SK-N-SH treated with all-trans-retinoic acid at 6 μM for 48 hours (cell line): ENCODE measurements at regions not wholly inside any gene's neighbourhood (a gene's known extent, or its start where the extent isn't known, plus 50 kb on each side); places are given as distances from the start of the nearest gene placed in this dataset.
A peak's percentile ranks its signal among the peaks of the same experiment; 100 is the strongest.

Experiments
- BACH2 ChIP-seq: fragments of 250-450 bp; sonication (Bioruptor Pico); IDR thresholded peaks from 2 replicates; pipeline ENCODE4 v1.9.0; 2021; ENCODE audit warnings: mild to moderate bottlenecking, borderline replicate concordance
- ESRRG ChIP-seq: fragments of 250-450 bp; sonication (Bioruptor Pico); IDR thresholded peaks from 2 replicates; pipeline ENCODE4 v1.6.1; 2021; ENCODE audit warnings: mild to moderate bottlenecking
- GLIS3 ChIP-seq: fragments of 250-450 bp; sonication (Bioruptor Pico); IDR thresholded peaks from 2 replicates; pipeline ENCODE4 v1.5.0; 2020; ENCODE audit warnings: mild to moderate bottlenecking, moderate library complexity
- ISL1 ChIP-seq: fragments of 250-450 bp; sonication (Bioruptor Pico); IDR thresholded peaks from 2 replicates; pipeline ENCODE4 v2.1.2; 2022; ENCODE audit warnings: mild to moderate bottlenecking, moderate library complexity
- PPARA ChIP-seq: fragments of 250-450 bp; sonication (Bioruptor Pico); IDR thresholded peaks from 2 replicates; pipeline ENCODE4 v1.5.0; 2020; ENCODE audit warnings: mild to moderate bottlenecking, borderline replicate concordance
- TCF4 ChIP-seq: fragments of 250-450 bp; sonication (Bioruptor Pico); IDR thresholded peaks from 2 replicates; pipeline ENCODE4 v1.8.0; 2021; ENCODE audit warnings: mild to moderate bottlenecking, moderate library complexity, borderline replicate concordance
- TOX ChIP-seq: fragments of 250-450 bp; sonication (Bioruptor Pico); IDR thresholded peaks from 2 replicates; pipeline ENCODE4 v1.8.0; 2021; ENCODE audit warnings: mild to moderate bottlenecking, moderate library complexity, borderline replicate concordance
- ZFP30 ChIP-seq: fragments of 450-650 bp; formaldehyde crosslinking; IDR thresholded peaks from 2 replicates; pipeline ENCODE4 v1.5.0; 2022; ENCODE audit warnings: mild to moderate bottlenecking, moderate library complexity
- ZNF565 ChIP-seq: fragments of 450-650 bp; formaldehyde crosslinking; conservative IDR thresholded peaks from 2 replicates; pipeline ENCODE4 v1.5.0; 2020; ENCODE audit warnings: low read depth, mild to moderate bottlenecking, moderate library complexity
- TF ChIP-seq, protein P1 (sequence below): fragments of 250-450 bp; sonication (Bioruptor Pico); IDR thresholded peaks from 2 replicates; pipeline ENCODE4 v1.8.0; 2020; ENCODE audit warnings: mild to moderate bottlenecking, moderate library complexity, borderline replicate concordance
- TF ChIP-seq, protein P2 (sequence below): fragments of 250-450 bp; sonication (Bioruptor Pico); IDR thresholded peaks from 2 replicates; pipeline ENCODE4 v1.8.0; 2021; ENCODE audit warnings: low read depth, mild to moderate bottlenecking, moderate library complexity, borderline replicate concordance
- TF ChIP-seq, protein P3 (sequence below): fragments of 250-450 bp; sonication (Bioruptor Pico); IDR thresholded peaks from 2 replicates; pipeline ENCODE4 v1.5.1; 2020; ENCODE audit warnings: low read depth, mild to moderate bottlenecking, moderate library complexity

DNA sequence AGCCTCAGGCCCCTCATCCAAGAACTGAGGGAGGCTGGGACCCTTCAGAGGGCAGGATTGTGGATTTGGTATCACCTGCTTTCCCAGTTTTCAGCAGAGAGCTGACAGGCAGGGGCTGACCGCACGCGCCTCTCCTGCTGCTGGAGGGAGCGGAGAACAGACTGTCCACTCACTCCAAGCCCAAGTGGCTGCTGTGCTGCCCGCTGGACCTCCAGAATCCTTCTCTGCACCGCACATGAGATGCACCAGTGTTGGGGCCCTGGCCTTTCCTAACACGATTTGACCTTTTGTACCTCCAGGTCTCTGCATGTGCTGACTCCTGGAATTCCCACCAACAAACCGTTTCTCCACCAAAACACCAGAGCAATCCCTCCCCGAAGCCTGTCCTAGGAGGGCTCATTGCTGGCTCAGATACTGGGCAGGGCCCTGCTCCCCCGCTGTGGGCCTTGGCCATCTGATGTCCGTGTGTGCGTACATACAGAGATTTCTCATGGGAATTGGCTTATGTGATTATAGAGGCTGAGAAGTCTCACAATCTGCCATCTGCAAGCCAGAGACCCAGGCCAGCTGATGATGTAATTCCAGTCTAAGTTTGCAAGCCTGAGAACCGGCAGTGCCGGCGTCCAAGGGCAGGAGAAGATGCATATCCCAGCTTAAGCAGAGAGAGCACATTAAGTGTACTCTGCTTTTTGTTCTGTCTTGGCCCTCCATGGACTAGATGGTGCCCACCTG is 141.7 kb downstream of the GADD45G start:
- no peak for TF ChIP-seq PPARA (CRISPR knock-in tag)
- peak; percentile 92 for TF ChIP-seq TCF4 (CRISPR knock-in tag)
- TF ChIP-seq ZFP30 (CRISPR knock-in tag), result no peak
- no peak for TF ChIP-seq GLIS3 (CRISPR knock-in tag)
- TF ChIP-seq ISL1 (CRISPR knock-in tag), result peak; percentile 30; the same call in 1 of the 2 replicates
- TF ChIP-seq, protein P1, sequence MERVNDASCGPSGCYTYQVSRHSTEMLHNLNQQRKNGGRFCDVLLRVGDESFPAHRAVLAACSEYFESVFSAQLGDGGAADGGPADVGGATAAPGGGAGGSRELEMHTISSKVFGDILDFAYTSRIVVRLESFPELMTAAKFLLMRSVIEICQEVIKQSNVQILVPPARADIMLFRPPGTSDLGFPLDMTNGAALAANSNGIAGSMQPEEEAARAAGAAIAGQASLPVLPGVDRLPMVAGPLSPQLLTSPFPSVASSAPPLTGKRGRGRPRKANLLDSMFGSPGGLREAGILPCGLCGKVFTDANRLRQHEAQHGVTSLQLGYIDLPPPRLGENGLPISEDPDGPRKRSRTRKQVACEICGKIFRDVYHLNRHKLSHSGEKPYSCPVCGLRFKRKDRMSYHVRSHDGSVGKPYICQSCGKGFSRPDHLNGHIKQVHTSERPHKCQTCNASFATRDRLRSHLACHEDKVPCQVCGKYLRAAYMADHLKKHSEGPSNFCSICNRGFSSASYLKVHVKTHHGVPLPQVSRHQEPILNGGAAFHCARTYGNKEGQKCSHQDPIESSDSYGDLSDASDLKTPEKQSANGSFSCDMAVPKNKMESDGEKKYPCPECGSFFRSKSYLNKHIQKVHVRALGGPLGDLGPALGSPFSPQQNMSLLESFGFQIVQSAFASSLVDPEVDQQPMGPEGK (CRISPR knock-in tag), result no peak
- TF ChIP-seq TOX (CRISPR knock-in tag), result no peak
- TF ChIP-seq BACH2 (CRISPR knock-in tag), result no peak
- TF ChIP-seq, protein P2, sequence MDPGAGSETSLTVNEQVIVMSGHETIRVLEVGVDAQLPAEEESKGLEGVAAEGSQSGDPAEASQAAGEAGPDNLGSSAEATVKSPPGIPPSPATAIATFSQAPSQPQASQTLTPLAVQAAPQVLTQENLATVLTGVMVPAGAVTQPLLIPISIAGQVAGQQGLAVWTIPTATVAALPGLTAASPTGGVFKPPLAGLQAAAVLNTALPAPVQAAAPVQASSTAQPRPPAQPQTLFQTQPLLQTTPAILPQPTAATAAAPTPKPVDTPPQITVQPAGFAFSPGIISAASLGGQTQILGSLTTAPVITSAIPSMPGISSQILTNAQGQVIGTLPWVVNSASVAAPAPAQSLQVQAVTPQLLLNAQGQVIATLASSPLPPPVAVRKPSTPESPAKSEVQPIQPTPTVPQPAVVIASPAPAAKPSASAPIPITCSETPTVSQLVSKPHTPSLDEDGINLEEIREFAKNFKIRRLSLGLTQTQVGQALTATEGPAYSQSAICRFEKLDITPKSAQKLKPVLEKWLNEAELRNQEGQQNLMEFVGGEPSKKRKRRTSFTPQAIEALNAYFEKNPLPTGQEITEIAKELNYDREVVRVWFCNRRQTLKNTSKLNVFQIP (CRISPR knock-in tag), result no peak
- TF ChIP-seq ESRRG (CRISPR knock-in tag), result no peak
- no peak for TF ChIP-seq ZNF565 (CRISPR knock-in tag)
- TF ChIP-seq, protein P3, sequence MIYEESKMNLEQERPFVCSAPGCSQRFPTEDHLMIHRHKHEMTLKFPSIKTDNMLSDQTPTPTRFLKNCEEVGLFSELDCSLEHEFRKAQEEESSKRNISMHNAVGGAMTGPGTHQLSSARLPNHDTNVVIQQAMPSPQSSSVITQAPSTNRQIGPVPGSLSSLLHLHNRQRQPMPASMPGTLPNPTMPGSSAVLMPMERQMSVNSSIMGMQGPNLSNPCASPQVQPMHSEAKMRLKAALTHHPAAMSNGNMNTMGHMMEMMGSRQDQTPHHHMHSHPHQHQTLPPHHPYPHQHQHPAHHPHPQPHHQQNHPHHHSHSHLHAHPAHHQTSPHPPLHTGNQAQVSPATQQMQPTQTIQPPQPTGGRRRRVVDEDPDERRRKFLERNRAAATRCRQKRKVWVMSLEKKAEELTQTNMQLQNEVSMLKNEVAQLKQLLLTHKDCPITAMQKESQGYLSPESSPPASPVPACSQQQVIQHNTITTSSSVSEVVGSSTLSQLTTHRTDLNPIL (CRISPR knock-in tag), result 0 out of 2 replicates have a peak, but pooled peaks have one; percentile 9
